OCI-LY3 (cell line): ENCODE measurements at regions not wholly inside any gene's neighbourhood (a gene's known extent, or its start where the extent isn't known, plus 50 kb on each side); places are given as distances from the start of the nearest gene placed in this dataset.

Experiments
- H2AFZ ChIP-seq: fragments of 200-600, 300-600 bp; shearing (Covaris generic); 2 replicates; pipeline ENCODE4 v1.6.0; 2014; ENCODE audit warnings: antibody characterized with exemption, low read depth, low read length
- H3K27ac ChIP-seq: fragments of 200-600, 300-600 bp; sonication (generic); 2 replicates; pipeline ENCODE4 v1.5.1; 2014; ENCODE audit warnings: mild to moderate bottlenecking, low read length, moderate library complexity, mixed read lengths
- H3K27me3 ChIP-seq: fragments of 200-600, 300-600 bp; sonication (generic); 2 replicates; pipeline ENCODE4 v1.6.1; 2014; ENCODE audit warnings: low read depth, low read length, mixed read lengths
- H3K36me3 ChIP-seq: fragments of 200-600, 300-600 bp; sonication (generic); replicated peaks from 2 replicates; pipeline ENCODE3; 2014; ENCODE audit warnings: low read depth, low read length, mixed read lengths
- H3K4me1 ChIP-seq: fragments of 300-600, 200-600 bp; sonication (generic); 2 replicates; pipeline ENCODE4 v1.6.1; 2014; ENCODE audit warnings: low read length, mixed read lengths
- H3K4me2 ChIP-seq: fragments of 200-600, 300-600 bp; sonication (generic); 2 replicates; pipeline ENCODE4 v1.6.1; 2014; ENCODE audit warnings: low read length, mixed read lengths
- H3K4me3 ChIP-seq: fragments of 300-600, 200-600 bp; sonication (generic); 2 replicates; pipeline ENCODE4 v1.5.1; 2014; ENCODE audit warnings: antibody characterized with exemption, mild to moderate bottlenecking, low read length, moderate library complexity
- H3K79me2 ChIP-seq: fragments of 300-600, 200-600 bp; shearing (Covaris generic); 2 replicates; pipeline ENCODE4 v1.6.1; 2014; ENCODE audit warnings: mild to moderate bottlenecking, low read length, mixed read lengths
- H3K9ac ChIP-seq: fragments of 300-600, 200-600 bp; shearing (Covaris generic); 2 replicates; pipeline ENCODE4 v1.6.0; 2014; ENCODE audit warnings: mild to moderate bottlenecking, low read length, moderate library complexity
- H3K9me3 ChIP-seq: fragments of 200-600, 300-600 bp; shearing (Covaris generic); 2 replicates; pipeline ENCODE4 v1.6.1; 2014; ENCODE audit warnings: low read length, mixed read lengths; ENCODE audit not compliant: insufficient read depth
- H4K20me1 ChIP-seq: fragments of 200-600, 300-600 bp; sonication (generic); 2 replicates; pipeline ENCODE4 v1.6.1; 2016; ENCODE audit warnings: low read length, mixed read lengths; ENCODE audit not compliant: insufficient read depth
- CTCF ChIP-seq: fragments of 200-600, 300-600 bp; sonication (generic); IDR thresholded peaks from 2 replicates; pipeline ENCODE4 v1.5.1; 2014; ENCODE audit warnings: antibody characterized with exemption, low read length, low read depth
- EZH2phosphoT487 ChIP-seq: fragments of 200-600 bp; shearing (Covaris generic); IDR thresholded peaks from 2 replicates; pipeline ENCODE4 v1.6.1; 2018; ENCODE audit warnings: antibody characterized with exemption, mixed run types, low read depth

GRCh38 chr4:34800953-34801352 is 1443.4 kb downstream of the ARAP2 start:
- no peak overlapping the region for H3K9ac ChIP-seq
- no peaks in the 10 kb centered on the region for H3K27me3 ChIP-seq
- no peaks in the 10 kb centered on the region for H4K20me1 ChIP-seq
- no peak overlapping the region for H3K4me2 ChIP-seq
- H3K4me1 ChIP-seq = no peaks in the 10 kb centered on the region
- H3K27ac ChIP-seq = no peak overlapping the region
- H3K4me3 ChIP-seq = no peak overlapping the region
- no peaks in the 10 kb centered on the region for H3K9me3 ChIP-seq
- TF ChIP-seq CTCF = no peak
- TF ChIP-seq EZH2phosphoT487 = no peak
- H2AFZ ChIP-seq = no peak overlapping the region
- no peaks in the 10 kb centered on the region for H3K36me3 ChIP-seq
- H3K79me2 ChIP-seq = no peaks in the 10 kb centered on the region

DNA sequence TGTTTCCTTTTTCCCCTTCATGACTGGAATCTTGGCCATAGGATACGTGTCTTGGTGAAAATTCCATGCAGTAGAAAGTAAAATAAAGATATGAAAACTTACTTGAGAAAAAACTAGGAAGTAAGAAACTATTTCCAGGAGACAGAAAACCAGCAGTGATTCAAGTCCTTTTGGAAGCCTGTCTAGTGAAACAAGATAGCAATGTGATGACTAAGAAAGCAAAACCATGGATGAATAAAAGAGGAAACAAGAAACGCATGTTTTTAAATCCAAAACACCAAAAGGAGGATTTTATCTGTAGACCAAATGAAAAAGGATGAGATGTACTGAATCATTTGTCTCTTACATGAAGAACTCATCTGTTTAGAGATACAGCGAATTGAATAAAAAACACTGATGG is 1430.0 kb downstream of the ARAP2 start:
- no peaks in the 10 kb centered on the region for H4K20me1 ChIP-seq
- no peaks in the 10 kb centered on the region for H3K27me3 ChIP-seq
- no peaks in the 10 kb centered on the region for H3K4me1 ChIP-seq
- H3K4me2 ChIP-seq = no peak overlapping the region
- no peak overlapping the region for H3K4me3 ChIP-seq
- TF ChIP-seq CTCF (no peak), EZH2phosphoT487 (no peak)
- H3K9me3 ChIP-seq = no peaks in the 10 kb centered on the region
- H3K9ac ChIP-seq = no peak overlapping the region
- H2AFZ ChIP-seq = no peak overlapping the region
- no peak overlapping the region for H3K27ac ChIP-seq
- no peaks in the 10 kb centered on the region for H3K36me3 ChIP-seq
- H3K79me2 ChIP-seq = no peaks in the 10 kb centered on the region

DNA sequence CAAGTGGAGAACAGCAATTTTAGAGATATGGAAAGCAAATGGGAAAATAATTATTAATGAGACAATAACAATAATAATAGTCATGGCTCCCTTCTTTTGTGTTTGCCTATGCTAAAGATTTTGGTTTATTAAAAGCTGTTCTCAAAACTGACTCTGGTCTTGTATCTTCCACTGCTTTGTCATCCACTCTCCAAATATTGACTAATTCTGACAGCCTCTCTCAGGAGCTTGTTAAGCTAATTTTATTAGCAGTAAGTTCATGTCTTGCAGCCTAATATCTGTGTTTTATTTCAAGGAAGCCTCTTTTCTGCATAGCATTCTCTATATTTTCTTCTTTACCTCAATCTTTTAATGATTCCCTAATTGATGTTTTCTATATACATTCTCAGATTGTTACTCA is 1419.8 kb downstream of the ARAP2 start:
- Histone ChIP-seq H3K36me3 (no peaks in the 10 kb centered on the region), H3K4me2 (no peak overlapping the region), H3K9ac (no peak overlapping the region), H3K79me2 (no peaks in the 10 kb centered on the region), H3K27ac (no peak overlapping the region), H4K20me1 (no peaks in the 10 kb centered on the region), H2AFZ (no peak overlapping the region), H3K4me3 (no peak overlapping the region), H3K27me3 (no peaks in the 10 kb centered on the region), H3K4me1 (no peaks in the 10 kb centered on the region), H3K9me3 (no peaks in the 10 kb centered on the region)
- TF ChIP-seq CTCF (no peak), EZH2phosphoT487 (no peak)

DNA sequence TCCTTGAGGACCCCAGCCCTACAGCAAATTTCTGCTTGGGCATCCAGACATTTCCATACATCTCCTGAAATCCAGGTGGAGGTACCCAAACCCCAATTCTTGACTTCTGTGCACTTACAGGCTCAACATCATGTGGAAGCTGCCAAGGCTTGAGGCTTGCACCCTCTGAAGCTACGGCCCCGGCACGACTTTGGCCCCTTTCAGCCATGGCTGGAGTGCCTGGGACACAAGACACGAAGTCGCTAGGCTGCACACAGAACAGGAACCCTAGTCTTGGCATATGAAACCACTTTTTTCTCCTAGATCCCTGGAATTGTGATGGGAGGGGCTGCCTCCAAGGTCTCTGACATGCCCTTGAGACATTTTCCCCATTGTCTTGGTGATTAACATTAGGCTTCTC is 1417.7 kb downstream of the ARAP2 start:
- no peaks in the 10 kb centered on the region for H3K36me3 ChIP-seq
- H3K27me3 ChIP-seq = no peaks in the 10 kb centered on the region
- no peak overlapping the region for H3K27ac ChIP-seq
- no peak overlapping the region for H2AFZ ChIP-seq
- H3K4me2 ChIP-seq = no peak overlapping the region
- TF ChIP-seq CTCF (no peak), EZH2phosphoT487 (no peak)
- no peaks in the 10 kb centered on the region for H3K4me1 ChIP-seq
- no peaks in the 10 kb centered on the region for H3K79me2 ChIP-seq
- H4K20me1 ChIP-seq = no peaks in the 10 kb centered on the region
- no peak overlapping the region for H3K9ac ChIP-seq
- H3K4me3 ChIP-seq = no peak overlapping the region
- H3K9me3 ChIP-seq = no peaks in the 10 kb centered on the region
